Tibial nerve (tissue), 4 donors: ENCODE measurements at regions not wholly inside any gene's neighbourhood (a gene's known extent, or its start where the extent isn't known, plus 50 kb on each side); places are given as distances from the start of the nearest gene placed in this dataset.

Experiments
- DNase-seq, 2 donors: peaks; one replicate each; pipeline ENCODE4 v3.0.0-alpha.2; 2019; ENCODE audit warnings: low spot score in 2 of 2
- H3K27ac ChIP-seq, 4 donors: fragments of 200-600 bp; sonication (generic) in 3 of 4; one replicate each; pipeline ENCODE4 v1.5.1; 2017 to 2019; ENCODE audit warnings: mild to moderate bottlenecking in 1 of 4
- H3K27me3 ChIP-seq, 2 donors: fragments of 200-600 bp; sonication (generic) in 1 of 2; one replicate each; pipeline versions ENCODE4 v1.5.1 to v1.6.0; 2017 to 2019
- H3K36me3 ChIP-seq, 3 donors: fragments of 200-600 bp; sonication (generic); one replicate each; pipeline ENCODE4 v1.5.1; 2018 to 2019
- H3K4me1 ChIP-seq, 4 donors: fragments of 200-600 bp; sonication (generic) in 3 of 4; one replicate each; pipeline ENCODE4 v1.5.1; 2017 to 2019
- H3K4me3 ChIP-seq, 4 donors: fragments of 200-600 bp; sonication (generic) in 3 of 4; one replicate each; pipeline ENCODE4 v1.5.1; 2017 to 2019; ENCODE audit warnings: mild to moderate bottlenecking in 1 of 4, moderate library complexity in 1 of 4
- H3K9me3 ChIP-seq, 4 donors: fragments of 200-600 bp; sonication (generic) in 3 of 4; one replicate each; pipeline ENCODE4 v1.5.1; 2017 to 2019
- EP300 ChIP-seq, 2 donors: sonication (generic); formaldehyde crosslinking; IDR thresholded peaks; one replicate each; pipeline ENCODE4 v1.6.1; 2017; ENCODE audit warnings: antibody characterized with exemption in 2 of 2, mild to moderate bottlenecking in 1 of 2
- POLR2A ChIP-seq, 2 donors: fragments of 450-650 bp; IDR thresholded peaks; one replicate each; pipeline ENCODE4 v1.6.1; 2017; ENCODE audit warnings: antibody characterized with exemption in 2 of 2, mild to moderate bottlenecking in 2 of 2, moderate library complexity in 2 of 2
- WGBS, 2 donors: methylation state at CpG; one replicate each; pipeline ENCODE4 v1.1.5; 2018; 5-methylcytosine and 5-hydroxymethylcytosine counted together
- TF ChIP-seq, protein P1 (sequence below), 5 experiments: fragments of 200-600 bp in 3 of 5; fragments of 450-650 bp in 2 of 5; sonication (generic) in 3 of 5; IDR thresholded peaks; one replicate each; pipeline ENCODE4 v1.5.1; 2016 to 2019; ENCODE audit warnings: antibody characterized with exemption in 5 of 5, mild to moderate bottlenecking in 3 of 5, moderate library complexity in 2 of 5

DNA sequence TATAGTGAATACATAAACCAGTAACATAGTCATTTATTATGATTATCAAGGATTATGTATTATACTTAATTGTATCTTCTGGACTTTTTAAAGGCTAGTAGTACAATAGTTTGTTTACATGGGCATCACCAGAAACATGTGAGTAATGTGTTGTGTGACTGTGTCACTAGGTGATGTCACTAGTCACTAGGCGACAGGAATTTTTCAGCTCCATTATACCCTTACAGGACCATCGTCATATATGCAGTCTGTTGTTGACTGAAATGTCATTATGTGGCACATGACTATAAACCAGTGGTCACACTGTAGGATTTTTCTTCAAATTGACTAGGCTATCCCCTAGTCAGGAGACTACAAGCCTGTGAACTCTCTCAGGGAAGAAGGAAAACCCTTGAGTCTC lies 86.5 kb upstream of the CENPW start:
- no peak overlapping the region for H3K27ac ChIP-seq
- H3K9me3 ChIP-seq = peaks cover 0 to 21% (median 3%) of the 10 kb centered on the region in 4 donors
- no peak for DNase-seq
- H3K4me1 ChIP-seq = no peaks in the 10 kb centered on the region
- no peak overlapping the region for H3K4me3 ChIP-seq
- no peaks in the 10 kb centered on the region for H3K27me3 ChIP-seq
- TF ChIP-seq EP300 (IDR thresholded peaks at IDR 0.05) = no peak
- TF ChIP-seq, protein P1, sequence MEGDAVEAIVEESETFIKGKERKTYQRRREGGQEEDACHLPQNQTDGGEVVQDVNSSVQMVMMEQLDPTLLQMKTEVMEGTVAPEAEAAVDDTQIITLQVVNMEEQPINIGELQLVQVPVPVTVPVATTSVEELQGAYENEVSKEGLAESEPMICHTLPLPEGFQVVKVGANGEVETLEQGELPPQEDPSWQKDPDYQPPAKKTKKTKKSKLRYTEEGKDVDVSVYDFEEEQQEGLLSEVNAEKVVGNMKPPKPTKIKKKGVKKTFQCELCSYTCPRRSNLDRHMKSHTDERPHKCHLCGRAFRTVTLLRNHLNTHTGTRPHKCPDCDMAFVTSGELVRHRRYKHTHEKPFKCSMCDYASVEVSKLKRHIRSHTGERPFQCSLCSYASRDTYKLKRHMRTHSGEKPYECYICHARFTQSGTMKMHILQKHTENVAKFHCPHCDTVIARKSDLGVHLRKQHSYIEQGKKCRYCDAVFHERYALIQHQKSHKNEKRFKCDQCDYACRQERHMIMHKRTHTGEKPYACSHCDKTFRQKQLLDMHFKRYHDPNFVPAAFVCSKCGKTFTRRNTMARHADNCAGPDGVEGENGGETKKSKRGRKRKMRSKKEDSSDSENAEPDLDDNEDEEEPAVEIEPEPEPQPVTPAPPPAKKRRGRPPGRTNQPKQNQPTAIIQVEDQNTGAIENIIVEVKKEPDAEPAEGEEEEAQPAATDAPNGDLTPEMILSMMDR (IDR thresholded peaks at IDR 0.05) = no peak
- no peak for TF ChIP-seq POLR2A (IDR thresholded peaks at IDR 0.05)
- WGBS, 2 donors = 78 to 89% methylated on average over 2 of the region's 2 CpGs
- peaks cover 0 to 18% (median 0%) of the 10 kb centered on the region in 3 donors for H3K36me3 ChIP-seq

DNA sequence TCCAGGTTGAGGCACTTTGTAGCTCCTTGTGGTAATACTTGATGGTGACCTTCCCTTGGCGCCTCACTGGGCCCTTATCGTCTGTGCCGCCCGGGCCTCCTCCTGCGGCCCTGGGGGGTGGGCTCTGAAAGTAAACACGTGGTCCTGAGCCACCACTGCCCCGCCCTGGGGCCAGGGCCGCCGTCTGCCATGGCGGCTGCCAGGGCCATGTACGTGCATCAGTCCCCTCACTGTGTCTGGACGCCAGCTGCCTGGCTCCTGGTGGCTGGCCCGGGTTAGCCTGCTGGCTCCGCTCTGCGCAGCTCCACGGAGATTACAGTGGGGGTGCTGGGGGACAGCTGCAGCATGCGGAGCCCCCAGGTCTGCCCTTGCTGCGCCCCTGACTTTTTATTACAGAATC lies 81.8 kb upstream of the CENPW start:
- 97 to 98% methylated on average over 16 to 18 of the region's 18 CpGs for WGBS, 2 donors

DNA sequence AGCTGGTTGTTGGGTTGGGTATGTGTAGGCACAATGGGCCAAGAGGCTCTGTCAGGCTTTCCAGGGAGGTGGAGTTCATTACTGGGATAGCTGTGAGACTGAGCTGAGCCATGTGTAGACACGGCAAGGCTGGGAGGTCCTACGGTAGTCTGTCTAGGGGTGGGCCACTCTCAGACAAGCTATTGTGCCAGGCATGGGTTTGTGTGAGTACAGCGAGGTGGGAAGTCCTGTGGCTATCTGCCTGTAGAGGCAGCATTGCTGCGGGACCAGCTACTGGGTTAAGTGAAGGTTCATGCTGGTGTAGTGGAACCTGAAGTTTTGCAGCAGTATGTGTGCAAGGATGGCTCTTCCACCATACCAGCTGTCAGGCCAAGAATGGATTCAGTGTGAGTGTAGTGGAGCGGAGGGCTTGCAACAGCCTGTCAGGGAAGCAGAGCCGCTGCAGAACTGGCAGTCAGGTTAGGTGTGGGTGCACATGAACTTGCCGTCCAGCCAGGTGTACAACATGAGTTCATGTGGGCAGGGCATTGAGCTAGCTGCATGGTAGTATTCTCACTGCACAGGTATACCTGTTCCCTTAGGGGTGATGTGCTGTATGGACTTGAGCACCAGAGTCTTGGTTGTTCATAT lies 78.0 kb upstream of the CENPW start:
- H3K27me3 ChIP-seq = no peaks in the 10 kb centered on the region
- 93 to 95% methylated on average over 7 of the region's 7 CpGs for WGBS, 2 donors
- H3K4me3 ChIP-seq = no peak overlapping the region
- peaks cover 0 to 16% (median 0%) of the 10 kb centered on the region in 3 donors for H3K36me3 ChIP-seq
- no peaks in the 10 kb centered on the region for H3K4me1 ChIP-seq
- TF ChIP-seq, protein P1 (IDR thresholded peaks at IDR 0.05) = no peak
- TF ChIP-seq EP300 (IDR thresholded peaks at IDR 0.05) (no peak), POLR2A (IDR thresholded peaks at IDR 0.05) (no peak)
- DNase-seq = no peak
- H3K9me3 ChIP-seq = peaks cover 0 to 45% (median 3%) of the 10 kb centered on the region in 4 donors
- no peak overlapping the region for H3K27ac ChIP-seq

More for the DNA sequence above, 81.8 kb upstream of the CENPW start:
- H3K27me3 ChIP-seq = no peaks in the 10 kb centered on the region
- H3K36me3 ChIP-seq = peaks cover 0 to 24% (median 0%) of the 10 kb centered on the region in 3 donors
- no peak for DNase-seq
- no peaks in the 10 kb centered on the region for H3K4me1 ChIP-seq
- H3K9me3 ChIP-seq = peaks cover 0 to 51% (median 3%) of the 10 kb centered on the region in 4 donors
- no peak overlapping the region for H3K27ac ChIP-seq
- H3K4me3 ChIP-seq = no peak overlapping the region
- no peak for TF ChIP-seq EP300 (IDR thresholded peaks at IDR 0.05)
- TF ChIP-seq, protein P1 (IDR thresholded peaks at IDR 0.05) = no peak
- TF ChIP-seq POLR2A (IDR thresholded peaks at IDR 0.05) = no peak

DNA sequence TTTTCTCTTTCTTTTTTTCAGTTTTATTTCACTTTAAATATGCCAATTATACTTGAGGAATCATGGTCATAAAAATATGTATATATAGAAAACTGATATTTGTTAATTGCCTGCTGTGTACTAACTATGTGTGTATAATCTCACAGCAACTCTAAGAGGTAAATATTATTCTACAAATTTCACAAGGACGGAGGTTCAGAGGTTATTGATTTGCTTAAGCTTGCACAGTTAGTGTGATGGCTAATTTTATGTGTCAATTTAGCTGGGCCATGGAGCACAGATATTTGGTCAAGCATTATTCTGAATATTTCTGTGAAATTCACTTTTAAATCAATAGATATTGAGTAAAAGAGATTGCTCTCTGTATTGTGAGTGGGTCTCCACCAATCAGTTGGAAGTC lies 75.7 kb upstream of the CENPW start:
- Histone ChIP-seq H3K4me3 (no peak overlapping the region), H3K4me1 (no peaks in the 10 kb centered on the region), H3K9me3 (peaks cover 0 to 28% (median 0%) of the 10 kb centered on the region in 4 donors), H3K36me3 (peaks cover 0 to 6% (median 0%) of the 10 kb centered on the region in 3 donors), H3K27ac (no peak overlapping the region), H3K27me3 (no peaks in the 10 kb centered on the region)
- 83 to 93% methylated on average over 1 of the region's 1 CpG for WGBS, 2 donors
- no peak for DNase-seq
- TF ChIP-seq EP300 (IDR thresholded peaks at IDR 0.05) (no peak), POLR2A (IDR thresholded peaks at IDR 0.05) (no peak)
- TF ChIP-seq, protein P1 (IDR thresholded peaks at IDR 0.05) = no peak

DNA sequence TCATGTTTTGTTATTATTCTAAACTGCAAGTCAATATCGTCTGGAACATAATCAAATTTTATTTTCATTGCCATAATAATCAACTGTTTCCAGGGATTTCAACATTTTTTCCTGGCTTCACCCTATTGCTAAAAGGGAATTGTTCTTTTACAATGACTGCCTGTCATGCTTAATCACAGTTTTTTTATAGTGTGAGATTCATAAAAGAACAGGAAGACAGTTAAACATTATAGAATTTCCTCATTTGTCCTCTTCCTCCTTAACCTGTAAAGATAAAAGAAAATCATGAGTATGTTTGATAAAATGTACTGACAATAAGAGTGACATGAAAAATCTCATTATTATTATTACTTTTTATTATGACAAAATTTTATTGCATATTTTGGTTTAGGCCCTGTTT lies 73.3 kb upstream of the CENPW start:
- DNase-seq = no peak
- Histone ChIP-seq H3K36me3 (peaks cover 0 to 5% (median 0%) of the 10 kb centered on the region in 3 donors), H3K27ac (no peak overlapping the region), H3K27me3 (no peaks in the 10 kb centered on the region), H3K4me3 (no peak overlapping the region), H3K9me3 (peaks cover 0 to 4% (median 0%) of the 10 kb centered on the region in 4 donors), H3K4me1 (no peaks in the 10 kb centered on the region)
- TF ChIP-seq EP300 (IDR thresholded peaks at IDR 0.05) (no peak), POLR2A (IDR thresholded peaks at IDR 0.05) (no peak)
- TF ChIP-seq, protein P1 (IDR thresholded peaks at IDR 0.05) = no peak
- 19 to 25% methylated on average over 1 of the region's 1 CpG for WGBS, 2 donors
